ENCODE measurements at regions not wholly inside any gene's neighbourhood (a gene's known extent, or its start where the extent isn't known, plus 50 kb on each side); places are given as distances from the start of the nearest gene placed in this dataset.

- TF ChIP-seq BCL3 (CRISPR knock-in tag; IDR thresholded peaks at IDR 0.05) (0 out of 2 replicates have a peak, but pooled peaks have one; percentile 24), HCFC1 (IDR thresholded peaks at IDR 0.05; ENCODE audit: low read depth, low read length) (no peak), ESRRA (CRISPR knock-in tag; IDR thresholded peaks at IDR 0.05; ENCODE audit: low read depth) (peak; percentile 96), MXD4 (CRISPR knock-in tag; IDR thresholded peaks at IDR 0.05) (no peak), SYNCRIP (IDR thresholded peaks at IDR 0.05; ENCODE audit: insufficient read depth, low read depth, low read length) (no peak), ZNF563 (CRISPR knock-in tag; IDR thresholded peaks at IDR 0.05) (peak; percentile 100), GTF2F1 (IDR thresholded peaks at IDR 0.05; ENCODE audit: low read length) (no peak), RAD21 (CRISPR knock-in tag; IDR thresholded peaks at IDR 0.05) (peak; percentile 60), NR2F6 (IDR thresholded peaks at IDR 0.05) (peak; percentile 91), NR2F6 (CRISPR knock-in tag; IDR thresholded peaks at IDR 0.05) (peak; percentile 95), ZNF205 (CRISPR knock-in tag; IDR thresholded peaks at IDR 0.05) (peak; percentile 98), NCOA5 (CRISPR knock-in tag; IDR thresholded peaks at IDR 0.05) (no peak), CENPX (CRISPR knock-in tag; IDR thresholded peaks at IDR 0.05) (no peak), ZSCAN22 (CRISPR knock-in tag; IDR thresholded peaks at IDR 0.05) (no peak), HOXA3 (CRISPR knock-in tag; IDR thresholded peaks at IDR 0.05) (peak; percentile 95)
- TF ChIP-seq, protein P1, sequence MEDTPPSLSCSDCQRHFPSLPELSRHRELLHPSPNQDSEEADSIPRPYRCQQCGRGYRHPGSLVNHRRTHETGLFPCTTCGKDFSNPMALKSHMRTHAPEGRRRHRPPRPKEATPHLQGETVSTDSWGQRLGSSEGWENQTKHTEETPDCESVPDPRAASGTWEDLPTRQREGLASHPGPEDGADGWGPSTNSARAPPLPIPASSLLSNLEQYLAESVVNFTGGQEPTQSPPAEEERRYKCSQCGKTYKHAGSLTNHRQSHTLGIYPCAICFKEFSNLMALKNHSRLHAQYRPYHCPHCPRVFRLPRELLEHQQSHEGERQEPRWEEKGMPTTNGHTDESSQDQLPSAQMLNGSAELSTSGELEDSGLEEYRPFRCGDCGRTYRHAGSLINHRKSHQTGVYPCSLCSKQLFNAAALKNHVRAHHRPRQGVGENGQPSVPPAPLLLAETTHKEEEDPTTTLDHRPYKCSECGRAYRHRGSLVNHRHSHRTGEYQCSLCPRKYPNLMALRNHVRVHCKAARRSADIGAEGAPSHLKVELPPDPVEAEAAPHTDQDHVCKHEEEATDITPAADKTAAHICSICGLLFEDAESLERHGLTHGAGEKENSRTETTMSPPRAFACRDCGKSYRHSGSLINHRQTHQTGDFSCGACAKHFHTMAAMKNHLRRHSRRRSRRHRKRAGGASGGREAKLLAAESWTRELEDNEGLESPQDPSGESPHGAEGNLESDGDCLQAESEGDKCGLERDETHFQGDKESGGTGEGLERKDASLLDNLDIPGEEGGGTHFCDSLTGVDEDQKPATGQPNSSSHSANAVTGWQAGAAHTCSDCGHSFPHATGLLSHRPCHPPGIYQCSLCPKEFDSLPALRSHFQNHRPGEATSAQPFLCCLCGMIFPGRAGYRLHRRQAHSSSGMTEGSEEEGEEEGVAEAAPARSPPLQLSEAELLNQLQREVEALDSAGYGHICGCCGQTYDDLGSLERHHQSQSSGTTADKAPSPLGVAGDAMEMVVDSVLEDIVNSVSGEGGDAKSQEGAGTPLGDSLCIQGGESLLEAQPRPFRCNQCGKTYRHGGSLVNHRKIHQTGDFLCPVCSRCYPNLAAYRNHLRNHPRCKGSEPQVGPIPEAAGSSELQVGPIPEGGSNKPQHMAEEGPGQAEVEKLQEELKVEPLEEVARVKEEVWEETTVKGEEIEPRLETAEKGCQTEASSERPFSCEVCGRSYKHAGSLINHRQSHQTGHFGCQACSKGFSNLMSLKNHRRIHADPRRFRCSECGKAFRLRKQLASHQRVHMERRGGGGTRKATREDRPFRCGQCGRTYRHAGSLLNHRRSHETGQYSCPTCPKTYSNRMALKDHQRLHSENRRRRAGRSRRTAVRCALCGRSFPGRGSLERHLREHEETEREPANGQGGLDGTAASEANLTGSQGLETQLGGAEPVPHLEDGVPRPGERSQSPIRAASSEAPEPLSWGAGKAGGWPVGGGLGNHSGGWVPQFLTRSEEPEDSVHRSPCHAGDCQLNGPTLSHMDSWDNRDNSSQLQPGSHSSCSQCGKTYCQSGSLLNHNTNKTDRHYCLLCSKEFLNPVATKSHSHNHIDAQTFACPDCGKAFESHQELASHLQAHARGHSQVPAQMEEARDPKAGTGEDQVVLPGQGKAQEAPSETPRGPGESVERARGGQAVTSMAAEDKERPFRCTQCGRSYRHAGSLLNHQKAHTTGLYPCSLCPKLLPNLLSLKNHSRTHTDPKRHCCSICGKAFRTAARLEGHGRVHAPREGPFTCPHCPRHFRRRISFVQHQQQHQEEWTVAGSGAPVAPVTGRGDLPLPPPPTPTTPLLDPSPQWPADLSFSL (CRISPR knock-in tag; IDR thresholded peaks at IDR 0.05): 0 out of 2 replicates have a peak, but pooled peaks have one; percentile 36
- TF ChIP-seq, protein P2, sequence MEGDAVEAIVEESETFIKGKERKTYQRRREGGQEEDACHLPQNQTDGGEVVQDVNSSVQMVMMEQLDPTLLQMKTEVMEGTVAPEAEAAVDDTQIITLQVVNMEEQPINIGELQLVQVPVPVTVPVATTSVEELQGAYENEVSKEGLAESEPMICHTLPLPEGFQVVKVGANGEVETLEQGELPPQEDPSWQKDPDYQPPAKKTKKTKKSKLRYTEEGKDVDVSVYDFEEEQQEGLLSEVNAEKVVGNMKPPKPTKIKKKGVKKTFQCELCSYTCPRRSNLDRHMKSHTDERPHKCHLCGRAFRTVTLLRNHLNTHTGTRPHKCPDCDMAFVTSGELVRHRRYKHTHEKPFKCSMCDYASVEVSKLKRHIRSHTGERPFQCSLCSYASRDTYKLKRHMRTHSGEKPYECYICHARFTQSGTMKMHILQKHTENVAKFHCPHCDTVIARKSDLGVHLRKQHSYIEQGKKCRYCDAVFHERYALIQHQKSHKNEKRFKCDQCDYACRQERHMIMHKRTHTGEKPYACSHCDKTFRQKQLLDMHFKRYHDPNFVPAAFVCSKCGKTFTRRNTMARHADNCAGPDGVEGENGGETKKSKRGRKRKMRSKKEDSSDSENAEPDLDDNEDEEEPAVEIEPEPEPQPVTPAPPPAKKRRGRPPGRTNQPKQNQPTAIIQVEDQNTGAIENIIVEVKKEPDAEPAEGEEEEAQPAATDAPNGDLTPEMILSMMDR (CRISPR knock-in tag; IDR thresholded peaks at IDR 0.05): peak; percentile 21; the same call in 1 of the 2 replicates
- TF ChIP-seq, protein P3, sequence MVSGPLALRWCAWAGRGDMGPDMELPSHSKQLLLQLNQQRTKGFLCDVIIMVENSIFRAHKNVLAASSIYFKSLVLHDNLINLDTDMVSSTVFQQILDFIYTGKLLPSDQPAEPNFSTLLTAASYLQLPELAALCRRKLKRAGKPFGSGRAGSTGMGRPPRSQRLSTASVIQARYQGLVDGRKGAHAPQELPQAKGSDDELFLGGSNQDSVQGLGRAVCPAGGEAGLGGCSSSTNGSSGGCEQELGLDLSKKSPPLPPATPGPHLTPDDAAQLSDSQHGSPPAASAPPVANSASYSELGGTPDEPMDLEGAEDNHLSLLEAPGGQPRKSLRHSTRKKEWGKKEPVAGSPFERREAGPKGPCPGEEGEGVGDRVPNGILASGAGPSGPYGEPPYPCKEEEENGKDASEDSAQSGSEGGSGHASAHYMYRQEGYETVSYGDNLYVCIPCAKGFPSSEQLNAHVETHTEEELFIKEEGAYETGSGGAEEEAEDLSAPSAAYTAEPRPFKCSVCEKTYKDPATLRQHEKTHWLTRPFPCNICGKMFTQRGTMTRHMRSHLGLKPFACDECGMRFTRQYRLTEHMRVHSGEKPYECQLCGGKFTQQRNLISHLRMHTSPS (CRISPR knock-in tag; IDR thresholded peaks at IDR 0.05; ENCODE audit: low read depth): peak; percentile 72; the same call in 1 of the 2 replicates
Observed at GRCh38 chr2:38432820-38433606, 55.9 kb upstream of the ATL2 start (continued).
